Fibroblast of villous mesenchyme (primary cell): ENCODE measurements at regions not wholly inside any gene's neighbourhood (a gene's known extent, or its start where the extent isn't known, plus 50 kb on each side); places are given as distances from the start of the nearest gene placed in this dataset.
A peak's percentile ranks its signal among the peaks of the same experiment; 100 is the strongest.

Experiments
- DNase-seq: peaks from one replicate; pipeline ENCODE4 v3.0.0-alpha.2; 2010; ENCODE audit warnings: low read depth
- H3K4me3 ChIP-seq: 2 replicates; pipeline ENCODE4 v1.5.1; 2011; ENCODE audit warnings: low read depth, mild to moderate bottlenecking, low read length
- CTCF ChIP-seq: IDR thresholded peaks from 2 replicates; pipeline ENCODE4 v1.5.1; 2012; ENCODE audit warnings: low read depth, mild to moderate bottlenecking, low read length; ENCODE audit not compliant: insufficient read depth

- no peak for TF ChIP-seq CTCF
- DNase-seq: no peak
- H3K4me3 ChIP-seq: no peak overlapping the region
Observed at GRCh38 chr2:52961403-52961802, 806.2 kb upstream of the CHAC2 start.

GRCh38 chr2:52960881-52961280, 806.7 kb upstream of the CHAC2 start:
- DNase-seq: no peak
- no peak overlapping the region for H3K4me3 ChIP-seq
- TF ChIP-seq CTCF: no peak

- TF ChIP-seq CTCF: no peak
Observed at GRCh38 chr2:52959801-52960200, 807.8 kb upstream of the CHAC2 start.

GRCh38 chr2:52956766-52957165, 810.8 kb upstream of the CHAC2 start:
- TF ChIP-seq CTCF: peak; percentile 9
- no peak overlapping the region for H3K4me3 ChIP-seq
- no peak for DNase-seq

More at GRCh38 chr2:52959801-52960200, 807.8 kb upstream of the CHAC2 start:
- no peak for DNase-seq
- no peak overlapping the region for H3K4me3 ChIP-seq

GRCh38 chr2:52956118-52956517, 811.5 kb upstream of the CHAC2 start:
- no peak overlapping the region for H3K4me3 ChIP-seq
- TF ChIP-seq CTCF: no peak
- no peak for DNase-seq

DNA sequence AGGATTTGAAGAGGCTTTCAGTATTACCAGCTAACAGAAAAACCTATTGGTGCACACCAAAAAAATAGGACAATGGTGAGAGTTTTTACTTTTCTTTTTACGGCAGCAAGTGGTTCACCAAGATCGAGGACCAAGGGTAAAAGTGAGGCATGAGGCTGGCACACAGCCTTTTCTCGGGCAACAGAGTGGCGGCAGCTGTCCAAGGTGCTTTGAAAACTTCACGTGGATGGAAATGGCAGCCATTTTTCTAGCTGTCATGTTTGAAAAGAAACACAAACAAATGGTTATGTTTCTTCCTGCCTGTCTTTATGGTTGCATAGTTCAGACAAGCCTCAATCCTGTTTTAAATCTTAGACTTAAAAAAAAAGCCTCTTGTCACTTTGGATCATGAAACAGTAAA, 812.5 kb upstream of the CHAC2 start:
- no peak for DNase-seq
- no peak overlapping the region for H3K4me3 ChIP-seq
- no peak for TF ChIP-seq CTCF

DNA sequence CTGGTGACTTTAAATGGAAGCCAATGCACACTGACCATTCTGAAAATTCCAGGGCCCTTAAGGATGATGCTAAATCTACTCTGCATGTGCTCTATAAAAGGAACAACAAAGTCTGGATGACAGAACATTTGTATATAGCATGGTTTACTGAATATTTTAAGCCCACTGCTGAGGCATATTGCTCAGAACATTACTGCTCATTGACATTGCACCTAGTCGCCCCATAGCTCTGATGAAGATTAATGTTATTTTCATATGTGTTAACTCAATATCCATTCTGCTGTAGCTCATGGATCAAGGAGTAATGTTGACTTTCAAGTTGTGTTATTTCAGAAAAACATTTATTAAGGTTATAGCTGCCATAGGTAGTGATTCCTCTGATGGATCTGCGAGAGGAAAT, 827.5 kb upstream of the CHAC2 start:
- no peak overlapping the region for H3K4me3 ChIP-seq
- no peak for DNase-seq
- no peak for TF ChIP-seq CTCF
